AG09319 (cell line): ENCODE measurements at regions not wholly inside any gene's neighbourhood (a gene's known extent, or its start where the extent isn't known, plus 50 kb on each side); places are given as distances from the start of the nearest gene placed in this dataset.

Experiments used
- DNase-seq: peaks from one replicate; pipeline ENCODE4 v3.0.0-alpha.2; 2010; ENCODE audit warnings: low read depth; ENCODE audit errors: extremely low read depth
- CTCF ChIP-seq: IDR thresholded peaks from 2 replicates; pipeline ENCODE4 v1.5.1; 2011; ENCODE audit warnings: low read depth, mild to moderate bottlenecking, inconsistent platforms, low read length, moderate library complexity

GRCh38 chr1:30008998-30009657 is 714.3 kb downstream of the MATN1 start:
- no peak for DNase-seq
- TF ChIP-seq CTCF = no peak

- no peak for DNase-seq
- TF ChIP-seq CTCF = no peak
These were observed 714.9 kb downstream of the MATN1 start for GRCh38 chr1:30008372-30008997.

- DNase-seq = no peak
- no peak for TF ChIP-seq CTCF
These were observed 717.3 kb downstream of the MATN1 start for GRCh38 chr1:30005972-30006619.

- TF ChIP-seq CTCF = no peak
- no peak for DNase-seq
These were observed 721.7 kb downstream of the MATN1 start for GRCh38 chr1:30001732-30002039.

- no peak for TF ChIP-seq CTCF
- no peak for DNase-seq
These were observed 722.2 kb downstream of the MATN1 start for GRCh38 chr1:30001011-30001731.

GRCh38 chr1:30000266-30000665 is 723.1 kb downstream of the MATN1 start:
- DNase-seq = no peak

More at GRCh38 chr1:30000266-30000665, 723.1 kb downstream of the MATN1 start:
- no peak for TF ChIP-seq CTCF
